Left renal cortex interstitium (tissue), 4 donors: ENCODE measurements at regions not wholly inside any gene's neighbourhood (a gene's known extent, or its start where the extent isn't known, plus 50 kb on each side); places are given as distances from the start of the nearest gene placed in this dataset.
"Not testable (repeated sequence)": the region's sequence is repeated elsewhere in the genome, so short reads cannot be mapped to it uniquely, and the experiment has no call there.

ENCODE experiments used
- DNase-seq, 4 donors: peaks; one replicate each; pipeline ENCODE4 v3.0.0-alpha.2; 2013; ENCODE audit warnings: low read depth in 4 of 4, low spot score in 2 of 4, missing footprints in 1 of 4

- DNase-seq: no peak
Observed at GRCh38 chr5:136631186-136631585, 265.8 kb upstream of the TRPC7 start.

GRCh38 chr5:136629125-136629792, 263.9 kb upstream of the TRPC7 start:
- DNase-seq: no peak

DNA sequence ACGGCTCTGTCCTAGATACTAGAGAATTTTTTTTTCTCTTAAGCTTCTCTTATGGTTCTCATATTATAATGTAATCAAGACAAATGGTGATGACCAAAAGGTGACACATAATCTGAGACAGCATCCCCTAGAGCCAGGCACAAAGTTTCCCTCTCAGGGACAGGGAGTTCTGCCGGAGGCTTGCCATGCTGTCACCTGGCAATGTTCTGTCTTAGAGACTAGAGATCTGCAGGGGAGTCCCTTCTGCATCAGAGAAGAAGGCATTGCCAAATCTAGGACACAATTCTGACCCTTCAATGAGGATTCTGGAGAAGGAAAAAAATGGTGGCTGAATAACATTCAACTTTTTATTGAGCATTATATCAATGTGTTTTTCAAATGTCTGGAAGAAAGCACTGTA, 261.2 kb upstream of the TRPC7 start:
- no peak for DNase-seq

GRCh38 chr5:136622747-136623146, 257.4 kb upstream of the TRPC7 start:
- no peak for DNase-seq

- DNase-seq: no peak
Observed at GRCh38 chr5:136621743-136622142, 256.4 kb upstream of the TRPC7 start.

DNA sequence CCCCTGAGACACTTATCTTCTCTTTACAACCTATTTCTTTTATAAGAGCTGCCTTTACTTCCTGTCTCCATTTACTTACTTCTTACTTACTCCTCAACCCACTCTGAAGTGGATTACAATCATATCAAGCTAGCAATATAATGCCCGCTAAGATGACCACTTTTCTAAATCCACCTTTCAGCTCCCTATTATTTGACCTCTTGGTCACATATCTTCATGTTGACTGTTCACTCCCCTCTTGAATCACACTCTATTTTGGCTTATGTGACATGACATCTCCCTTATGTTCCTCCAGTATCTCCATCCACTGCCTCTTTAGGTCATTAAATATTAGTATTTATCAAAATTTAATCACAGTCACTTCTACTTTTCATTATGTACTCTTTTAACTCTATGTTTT, 255.3 kb upstream of the TRPC7 start:
- no peak for DNase-seq

GRCh38 chr5:136620016-136620419, 254.7 kb upstream of the TRPC7 start:
- no peak for DNase-seq

- no peak for DNase-seq
Observed at GRCh38 chr5:136619556-136619955, 254.2 kb upstream of the TRPC7 start.

DNA sequence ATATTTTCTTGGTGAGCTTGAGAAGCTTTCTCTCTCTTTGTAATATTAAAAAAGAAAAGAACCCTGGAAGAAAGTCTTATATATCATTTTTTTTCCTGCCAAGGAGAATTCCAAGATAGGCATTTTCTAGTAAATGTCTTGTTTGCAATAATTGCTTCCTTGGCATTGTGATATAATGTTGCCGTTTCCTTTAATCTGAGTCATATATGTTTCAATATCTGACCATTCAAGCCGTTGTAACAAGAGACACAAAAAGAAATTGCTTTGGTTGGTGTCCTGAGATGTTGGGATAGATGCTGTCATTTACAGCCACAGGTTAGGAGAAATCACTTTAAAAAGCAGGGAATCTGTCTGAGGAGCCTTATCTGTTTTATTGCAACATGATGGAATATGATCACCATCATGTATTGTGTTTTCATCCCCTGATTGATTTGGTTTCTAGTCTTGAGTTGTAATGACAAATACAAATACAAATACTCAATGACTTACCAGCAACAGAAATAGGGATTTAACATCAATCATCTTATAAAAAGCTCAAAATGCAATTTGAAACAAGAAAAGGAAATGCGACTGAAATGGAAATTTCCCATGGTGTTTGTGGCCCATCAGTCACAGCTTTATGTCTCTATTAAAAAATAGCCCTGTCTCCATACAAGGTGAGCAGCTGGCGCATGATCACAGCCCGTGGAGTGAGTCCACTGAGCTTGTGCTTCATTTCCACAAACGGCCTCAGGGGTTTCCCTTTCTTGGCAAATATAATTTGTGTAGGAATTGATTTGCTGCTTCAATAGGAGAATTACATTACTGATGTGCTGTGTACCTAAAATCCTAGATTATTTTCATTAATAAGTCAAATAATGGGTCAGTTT, 250.1 kb upstream of the TRPC7 start:
- no peak for DNase-seq

DNA sequence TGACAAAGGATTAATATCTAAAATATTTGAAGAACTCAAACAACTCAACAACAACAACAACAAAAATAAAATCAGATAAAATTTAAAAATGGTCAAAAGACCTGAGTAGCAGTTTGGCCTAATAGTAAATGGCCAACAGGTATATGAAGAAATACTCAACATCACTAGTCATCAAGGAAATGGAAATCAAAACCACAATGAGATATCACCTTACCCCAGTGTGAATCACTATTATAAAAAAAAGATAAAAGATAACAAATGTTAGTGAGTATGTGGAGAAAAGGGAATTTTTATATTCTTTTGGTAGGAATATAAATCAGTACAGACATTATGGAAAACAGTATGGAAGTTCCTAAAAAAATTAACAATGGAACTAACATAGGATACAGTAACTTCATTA, 247.9 kb upstream of the TRPC7 start:
- DNase-seq: no peak

DNA sequence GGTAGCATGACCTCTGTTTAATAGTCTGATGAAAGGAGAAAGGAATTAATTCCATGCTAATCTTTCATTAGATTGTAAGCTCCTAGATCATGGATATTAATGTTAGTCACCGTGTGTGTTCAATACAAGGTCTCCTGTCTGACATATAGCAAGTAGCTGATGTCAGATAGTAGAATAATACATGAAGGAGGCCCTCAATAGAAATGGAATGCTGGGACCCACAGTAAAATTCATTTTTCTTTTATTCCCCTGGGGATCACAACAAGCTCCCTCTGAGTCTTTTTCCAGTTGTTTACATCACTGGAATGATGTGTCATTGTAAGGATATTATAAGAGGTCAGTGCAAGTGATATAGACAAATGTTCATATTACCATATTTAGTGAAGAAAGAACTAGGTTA, 240.3 kb upstream of the TRPC7 start:
- no peak for DNase-seq

DNA sequence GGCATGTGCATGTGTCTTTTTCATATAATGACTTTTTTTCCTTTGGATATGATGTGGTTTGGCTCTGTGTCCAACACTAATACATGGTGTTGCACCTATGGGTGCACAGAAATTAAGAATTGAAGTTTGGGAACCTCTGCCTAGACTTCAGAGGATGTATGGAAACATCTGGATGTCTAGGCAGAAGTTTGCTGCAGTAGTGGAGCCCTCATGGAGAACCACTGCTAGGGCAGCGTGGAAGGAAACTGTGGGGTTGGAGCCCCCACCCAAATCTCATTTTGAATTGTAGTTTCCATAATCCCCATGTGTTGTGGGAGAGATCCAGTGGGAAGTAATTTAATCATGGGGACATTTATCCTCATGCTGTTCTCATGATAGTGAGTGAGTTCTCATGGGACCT, 235.0 kb upstream of the TRPC7 start:
- DNase-seq: no peak

GRCh38 chr5:136598802-136599404, 233.6 kb upstream of the TRPC7 start:
- DNase-seq: no peak

DNA sequence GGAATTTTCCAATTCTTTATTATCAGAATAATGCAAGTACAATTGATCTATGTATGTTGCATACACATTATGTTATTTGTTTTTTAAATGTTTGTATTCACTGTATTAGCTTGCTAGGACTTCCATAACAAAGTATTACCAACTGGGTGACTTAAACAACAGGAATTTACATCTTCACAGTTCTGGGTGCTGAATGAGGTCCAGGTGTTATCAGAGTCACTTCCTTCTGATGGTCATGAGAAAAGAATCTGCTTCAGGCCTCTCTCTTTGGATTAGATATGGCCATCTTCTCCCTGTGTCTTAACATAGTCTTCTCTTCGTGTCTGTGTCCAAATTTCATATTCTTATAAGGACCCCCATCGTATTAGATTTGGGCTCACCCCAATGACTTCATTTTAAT, 229.1 kb upstream of the TRPC7 start:
- DNase-seq: no peak

DNA sequence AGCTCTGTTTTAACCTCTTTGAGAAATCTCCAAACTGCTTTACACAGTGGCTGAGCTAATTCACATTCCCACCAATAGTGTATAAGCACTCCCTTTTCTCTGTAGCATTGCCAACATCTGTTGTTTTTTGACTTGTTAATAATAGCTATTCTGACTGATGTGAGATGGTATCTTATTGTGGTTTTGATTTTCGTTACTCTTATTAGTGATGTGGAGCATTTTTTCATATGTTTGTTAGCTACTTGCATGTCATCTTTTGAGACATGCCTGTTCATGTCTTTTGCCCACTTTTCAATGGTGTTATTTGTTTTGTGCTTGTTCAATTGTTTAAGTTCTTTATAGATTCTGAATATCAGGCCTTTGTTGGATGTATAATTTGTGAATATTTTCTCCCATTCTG, 225.2 kb upstream of the TRPC7 start:
- no peak for DNase-seq

GRCh38 chr5:136586196-136586595, 220.9 kb upstream of the TRPC7 start:
- no peak for DNase-seq

GRCh38 chr5:136584474-136584873, 219.1 kb upstream of the TRPC7 start:
- no peak for DNase-seq

DNA sequence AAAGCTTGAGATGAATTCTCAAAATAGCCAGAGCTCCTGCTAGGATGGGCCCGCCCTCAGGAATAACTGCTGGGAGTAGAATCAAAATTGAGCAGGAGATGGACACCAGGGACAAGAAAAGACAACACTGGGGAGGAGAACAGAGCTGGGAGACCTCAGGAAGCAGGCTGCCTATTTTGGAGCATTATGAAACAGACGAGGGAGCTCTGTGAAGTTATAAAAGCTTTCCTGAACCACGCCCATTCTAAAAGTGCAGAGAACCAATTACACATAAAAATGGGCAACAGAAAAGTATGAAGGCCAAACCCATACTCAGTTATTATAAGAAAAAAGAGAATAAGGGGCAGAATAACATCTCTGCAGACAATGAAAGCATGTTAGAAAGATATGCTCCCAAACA, 213.9 kb upstream of the TRPC7 start:
- DNase-seq: no peak

- DNase-seq: not testable (repeated sequence)
Observed at GRCh38 chr5:136569875-136570274, 204.5 kb upstream of the TRPC7 start.

DNA sequence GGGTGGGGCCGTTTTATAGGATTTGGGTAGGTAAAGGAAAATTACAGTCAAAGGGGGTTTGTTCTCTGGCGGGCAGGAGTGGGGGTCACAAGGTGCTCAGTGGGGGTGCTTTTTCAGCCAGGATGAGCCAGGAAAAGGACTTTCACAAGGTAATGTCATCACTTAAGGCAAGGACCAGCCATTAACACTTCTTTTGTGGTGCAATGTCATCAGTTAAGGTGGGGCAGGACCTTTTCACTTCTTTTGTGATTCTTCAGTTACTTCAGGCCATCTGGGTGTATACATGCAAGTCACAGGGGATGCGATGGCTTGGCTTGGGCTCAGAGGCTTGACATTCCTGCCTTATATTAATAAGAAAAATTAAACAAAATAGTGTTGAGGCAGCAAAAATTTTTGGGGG, 200.1 kb upstream of the TRPC7 start:
- DNase-seq: not testable (repeated sequence)

- DNase-seq: not testable (repeated sequence)
Observed at GRCh38 chr5:136565050-136565449, 199.7 kb upstream of the TRPC7 start.

GRCh38 chr5:136564431-136564830, 199.1 kb upstream of the TRPC7 start:
- DNase-seq: not testable (repeated sequence)
